Activated naive CD4-positive, alpha-beta T cell treated with Interleukin-2 at 50 U/mL for 16 hours (primary cell): ENCODE measurements at regions not wholly inside any gene's neighbourhood (a gene's known extent, or its start where the extent isn't known, plus 50 kb on each side); places are given as distances from the start of the nearest gene placed in this dataset.
"Not testable (repeated sequence)": the region's sequence is repeated elsewhere in the genome, so short reads cannot be mapped to it uniquely, and the experiment has no call there.

Source experiments
- DNase-seq: peaks from one replicate; pipeline ENCODE4 v3.0.0-alpha.2; 2020

GRCh38 chr1:29394521-29395225 is 158.4 kb downstream of the PTPRU start:
- DNase-seq: no peak

- DNase-seq: no peak
Observed at GRCh38 chr1:29393451-29393826, 157.1 kb downstream of the PTPRU start.

GRCh38 chr1:29392486-29393450 is 156.4 kb downstream of the PTPRU start:
- no peak for DNase-seq

- DNase-seq: no peak
Observed at GRCh38 chr1:29392036-29392435, 155.7 kb downstream of the PTPRU start.

GRCh38 chr1:29391362-29391880 is 155.1 kb downstream of the PTPRU start:
- no peak for DNase-seq

GRCh38 chr1:29390491-29391361 is 154.4 kb downstream of the PTPRU start:
- no peak for DNase-seq

- DNase-seq: no peak
Observed at GRCh38 chr1:29390075-29390474, 153.8 kb downstream of the PTPRU start.

- no peak for DNase-seq
Observed at GRCh38 chr1:29389533-29390041, 153.3 kb downstream of the PTPRU start.

- no peak for DNase-seq
Observed at GRCh38 chr1:29388884-29389283, 152.6 kb downstream of the PTPRU start.

- DNase-seq: no peak
Observed at GRCh38 chr1:29388170-29388569, 151.8 kb downstream of the PTPRU start.

- DNase-seq: no peak
Observed at GRCh38 chr1:29387210-29387609, 150.9 kb downstream of the PTPRU start.

- not testable (repeated sequence) for DNase-seq
Observed at GRCh38 chr1:29386453-29386852, 150.1 kb downstream of the PTPRU start.

GRCh38 chr1:29385966-29386365 is 149.6 kb downstream of the PTPRU start:
- DNase-seq: no peak

GRCh38 chr1:29384496-29385015 is 148.2 kb downstream of the PTPRU start:
- no peak for DNase-seq

GRCh38 chr1:29383746-29384371 is 147.5 kb downstream of the PTPRU start:
- DNase-seq: no peak

- DNase-seq: no peak
Observed at GRCh38 chr1:29382851-29383745, 146.8 kb downstream of the PTPRU start.

- no peak for DNase-seq
Observed at GRCh38 chr1:29381426-29381825, 145.1 kb downstream of the PTPRU start.

- DNase-seq: no peak
Observed at GRCh38 chr1:29380532-29380931, 144.2 kb downstream of the PTPRU start.

- no peak for DNase-seq
Observed at GRCh38 chr1:29379443-29380073, 143.2 kb downstream of the PTPRU start.
